Neural crest cell (in vitro differentiated cells): ENCODE measurements at regions not wholly inside any gene's neighbourhood (a gene's known extent, or its start where the extent isn't known, plus 50 kb on each side); places are given as distances from the start of the nearest gene placed in this dataset.

ENCODE experiments used
- DNase-seq: peaks from one replicate; pipeline ENCODE4 v3.0.0; 2021; ENCODE audit warnings: low read depth, mixed read lengths, low spot score
- H3K27ac Mint-ChIP-seq: one replicate; pipeline ENCODE4 v1.8.0; 2021; ENCODE audit warnings: mild to moderate bottlenecking, mixed read lengths; ENCODE audit not compliant: unreplicated experiment
- H3K27me3 Mint-ChIP-seq: 2 replicates; pipeline ENCODE4 v1.8.0; 2021; ENCODE audit warnings: low read depth, mild to moderate bottlenecking, mixed read lengths
- H3K36me3 Mint-ChIP-seq: 2 replicates; pipeline ENCODE4 v1.8.0; 2021; ENCODE audit warnings: low read depth, mild to moderate bottlenecking, mixed read lengths
- H3K4me1 Mint-ChIP-seq: 2 replicates; pipeline ENCODE4 v1.8.0; 2021; ENCODE audit warnings: mixed read lengths
- H3K4me3 Mint-ChIP-seq: one replicate; pipeline ENCODE4 v1.8.0; 2021; ENCODE audit warnings: mild to moderate bottlenecking, mixed read lengths
- H3K9me3 Mint-ChIP-seq: 2 replicates; pipeline ENCODE4 v1.8.0; 2021; ENCODE audit warnings: mixed read lengths
- CTCF ChIP-seq: fragments of 200-600 bp; sonication (generic); conservative IDR thresholded peaks from 2 replicates; pipeline ENCODE4 v1.5.0; 2021; ENCODE audit warnings: antibody characterized with exemption, mild to moderate bottlenecking

GRCh38 chr12:126772171-126772864 lies 1494.7 kb upstream of the TMEM132C start:
- no peaks in the 10 kb centered on the region for H3K36me3 Mint-ChIP-seq
- H3K4me3 Mint-ChIP-seq, result no peak overlapping the region
- peaks cover 4% of the 10 kb centered on the region for H3K27me3 Mint-ChIP-seq
- H3K27ac Mint-ChIP-seq, result no peak overlapping the region
- H3K4me1 Mint-ChIP-seq, result no peaks in the 10 kb centered on the region
- H3K9me3 Mint-ChIP-seq, result peaks cover 8% of the 10 kb centered on the region
- DNase-seq, result no peak
- TF ChIP-seq CTCF, result no peak

DNA sequence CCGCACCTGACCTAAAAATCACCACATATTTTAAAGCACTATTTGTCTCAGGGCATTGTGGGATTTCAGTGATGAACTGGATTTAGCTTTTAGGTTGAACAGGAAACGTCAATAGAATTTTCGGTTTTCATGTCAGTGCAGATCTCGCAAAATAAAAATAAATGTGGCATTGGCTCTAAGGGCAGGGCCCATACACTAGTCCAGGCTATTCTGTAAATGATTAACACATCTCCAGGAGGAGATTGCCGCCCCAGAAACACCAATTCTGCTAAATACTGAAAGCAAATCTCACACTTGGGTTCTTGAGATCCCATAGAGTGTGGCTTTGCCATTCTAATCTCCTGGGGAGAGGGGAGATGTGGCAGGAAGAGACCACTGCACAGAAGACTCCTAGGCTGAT lies 1494.0 kb upstream of the TMEM132C start:
- H3K4me1 Mint-ChIP-seq, result no peaks in the 10 kb centered on the region
- DNase-seq, result no peak
- H3K27me3 Mint-ChIP-seq, result peaks cover 4% of the 10 kb centered on the region
- no peaks in the 10 kb centered on the region for H3K36me3 Mint-ChIP-seq
- no peak overlapping the region for H3K27ac Mint-ChIP-seq
- no peak for TF ChIP-seq CTCF
- peaks cover 8% of the 10 kb centered on the region for H3K9me3 Mint-ChIP-seq
- H3K4me3 Mint-ChIP-seq, result no peak overlapping the region

DNA sequence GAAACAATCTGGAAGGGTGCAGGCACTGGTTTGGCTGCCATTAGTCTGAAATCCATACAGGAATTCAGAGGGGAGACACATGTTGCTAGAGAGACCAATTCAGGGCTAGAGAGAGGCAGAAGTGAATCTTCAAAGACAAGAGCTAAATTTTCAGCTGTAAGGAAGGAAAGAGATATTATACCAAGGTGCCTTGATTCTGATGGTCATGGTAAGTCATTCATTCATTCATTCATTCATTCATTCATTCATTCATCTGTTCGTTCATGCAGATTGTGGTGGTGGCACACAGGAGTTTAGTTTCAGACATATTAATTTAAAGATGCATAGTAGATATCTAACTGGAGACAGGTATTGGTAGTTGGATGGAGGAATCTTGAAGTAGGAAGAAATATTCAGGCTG lies 1493.5 kb upstream of the TMEM132C start:
- Mint-ChIP-seq H3K27me3 (peaks cover 4% of the 10 kb centered on the region), H3K4me1 (no peaks in the 10 kb centered on the region), H3K9me3 (peaks cover 8% of the 10 kb centered on the region), H3K36me3 (no peaks in the 10 kb centered on the region), H3K27ac (no peak overlapping the region), H3K4me3 (no peak overlapping the region)
- DNase-seq, result no peak
- TF ChIP-seq CTCF, result no peak

- TF ChIP-seq CTCF, result no peak
- no peak for DNase-seq
- peaks cover 19% of the 10 kb centered on the region for H3K27me3 Mint-ChIP-seq
- no peaks in the 10 kb centered on the region for H3K4me1 Mint-ChIP-seq
- peaks cover 8% of the 10 kb centered on the region for H3K9me3 Mint-ChIP-seq
- no peaks in the 10 kb centered on the region for H3K36me3 Mint-ChIP-seq
- H3K27ac Mint-ChIP-seq, result no peak overlapping the region
- H3K4me3 Mint-ChIP-seq, result no peak overlapping the region
Observed at GRCh38 chr12:126776026-126776655, 1490.8 kb upstream of the TMEM132C start.

DNA sequence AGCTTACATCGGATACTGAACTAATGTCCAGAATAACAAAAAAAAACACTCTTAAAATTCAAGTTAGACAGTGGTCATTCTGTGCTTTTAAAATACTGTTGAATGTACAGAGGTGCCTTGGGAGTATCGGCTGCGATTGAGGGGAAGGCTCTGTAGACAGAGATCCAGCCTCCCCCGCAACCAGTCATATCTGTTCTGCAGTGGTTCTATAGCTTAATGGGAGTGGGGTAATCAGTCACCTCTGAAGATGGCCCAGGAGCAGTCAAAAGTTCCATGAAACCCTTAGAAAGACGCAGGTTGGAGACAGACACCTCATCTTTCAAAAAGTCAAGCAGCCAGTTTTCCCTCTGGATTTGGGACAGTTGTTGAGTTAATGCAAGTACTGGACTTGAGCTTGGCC lies 1486.6 kb upstream of the TMEM132C start:
- DNase-seq, result no peak
- Mint-ChIP-seq H3K4me3 (no peak overlapping the region), H3K36me3 (no peaks in the 10 kb centered on the region), H3K27ac (no peak overlapping the region), H3K27me3 (peaks cover 31% of the 10 kb centered on the region), H3K4me1 (no peaks in the 10 kb centered on the region), H3K9me3 (no peaks in the 10 kb centered on the region)
- TF ChIP-seq CTCF, result no peak
